Fibroblast of lung (primary cell): ENCODE measurements at regions not wholly inside any gene's neighbourhood (a gene's known extent, or its start where the extent isn't known, plus 50 kb on each side); places are given as distances from the start of the nearest gene placed in this dataset.

ENCODE experiments used
- DNase-seq, 2 donors: peaks; one replicate each; pipeline versions ENCODE4 v3.0.0 to v3.0.0-alpha.2; 2010; ENCODE audit warnings: low read depth in 2 of 2
- H2AFZ ChIP-seq: 2 replicates; pipeline ENCODE4 v1.5.1; 2012; ENCODE audit warnings: low read length, control low read depth, inconsistent platforms
- H3K27ac ChIP-seq: 2 replicates; pipeline ENCODE4 v1.5.1; 2011; ENCODE audit warnings: low read length, control low read depth; ENCODE audit not compliant: insufficient read depth
- H3K27me3 ChIP-seq: 2 replicates; pipeline ENCODE4 v1.5.1; 2011; ENCODE audit warnings: mild to moderate bottlenecking, low read length; ENCODE audit not compliant: control insufficient read depth, insufficient read depth
- H3K36me3 ChIP-seq: 2 replicates; pipeline ENCODE4 v1.5.1; 2011; ENCODE audit warnings: low read length; ENCODE audit not compliant: control insufficient read depth, insufficient read depth
- H3K4me1 ChIP-seq: 2 replicates; pipeline ENCODE4 v1.5.1; 2011; ENCODE audit warnings: low read length; ENCODE audit not compliant: control insufficient read depth, insufficient read depth; ENCODE audit errors: extremely low read depth
- H3K4me2 ChIP-seq: 2 replicates; pipeline ENCODE4 v1.5.1; 2011; ENCODE audit warnings: low read length, control low read depth; ENCODE audit not compliant: insufficient read depth; ENCODE audit errors: extremely low read depth
- H3K4me3 ChIP-seq, 4 experiments: fragments of 200-600 bp in 1 of 4; sonication (generic) in 1 of 4; replicated peaks in 1 of 4; 2 replicates each; pipeline ENCODE4 v1.5.1; 2011 to 2016; ENCODE audit warnings: low read length in 4 of 4, low read depth in 3 of 4, mild to moderate bottlenecking in 3 of 4, control low read depth in 2 of 4, inconsistent platforms in 1 of 4, mixed read lengths in 1 of 4; ENCODE audit not compliant: insufficient read depth in 1 of 4; ENCODE audit errors: control extremely low read depth in 1 of 4
- H3K79me2 ChIP-seq: 2 replicates; pipeline ENCODE4 v1.5.1; 2012; ENCODE audit warnings: mild to moderate bottlenecking, low read length, inconsistent platforms; ENCODE audit not compliant: control insufficient read depth, insufficient read depth
- H3K9ac ChIP-seq: 2 replicates; pipeline ENCODE4 v1.5.1; 2011; ENCODE audit warnings: mild to moderate bottlenecking, low read length, control low read depth; ENCODE audit not compliant: insufficient read depth
- H3K9me3 ChIP-seq: 2 replicates; pipeline ENCODE4 v1.5.1; 2012; ENCODE audit warnings: low read depth, low read length; ENCODE audit not compliant: control insufficient read depth, insufficient read depth
- H4K20me1 ChIP-seq: 2 replicates; pipeline ENCODE4 v1.5.1; 2011; ENCODE audit warnings: low read length; ENCODE audit not compliant: control insufficient read depth, insufficient read depth; ENCODE audit errors: extremely low read depth
- CTCF ChIP-seq, 2 donors: IDR thresholded peaks in 1 of 2; conservative IDR thresholded peaks in 1 of 2; 1 replicate in 1 of 2; 2 replicates in 1 of 2; pipeline ENCODE4 v1.5.1; 2011 to 2012; ENCODE audit warnings: low read length in 2 of 2, control low read depth in 1 of 2, inconsistent platforms in 1 of 2, low read depth in 1 of 2, mild to moderate bottlenecking in 1 of 2
- EZH2 ChIP-seq: IDR thresholded peaks from 2 replicates; pipeline ENCODE4 v1.5.1; 2012; ENCODE audit warnings: low read length, control low read depth, mild to moderate bottlenecking; ENCODE audit errors: missing control alignments

GRCh38 chr5:163772644-163773043 lies 267.2 kb downstream of the MAT2B start:
- H2AFZ ChIP-seq: no peak overlapping the region
- no peaks in the 10 kb centered on the region for H3K36me3 ChIP-seq
- H3K4me3 ChIP-seq: no peak overlapping the region
- H3K9me3 ChIP-seq: no peaks in the 10 kb centered on the region
- TF ChIP-seq CTCF (conservative IDR thresholded peaks at IDR 0.05 in 1 of 2, IDR thresholded peaks at IDR 0.05 in 1 of 2; ENCODE audit: low read depth in 1 of 2, low read length in 2 of 2) (no peak), EZH2 (no peak)
- H3K79me2 ChIP-seq: no peaks in the 10 kb centered on the region
- DNase-seq: no peak
- H4K20me1 ChIP-seq: no peaks in the 10 kb centered on the region
- no peak overlapping the region for H3K27ac ChIP-seq
- no peak overlapping the region for H3K4me2 ChIP-seq
- no peaks in the 10 kb centered on the region for H3K27me3 ChIP-seq
- H3K9ac ChIP-seq: no peak overlapping the region
- no peaks in the 10 kb centered on the region for H3K4me1 ChIP-seq

- Histone ChIP-seq H3K4me3 (no peak overlapping the region), H3K4me1 (no peaks in the 10 kb centered on the region), H3K27me3 (no peaks in the 10 kb centered on the region), H3K36me3 (no peaks in the 10 kb centered on the region), H4K20me1 (no peaks in the 10 kb centered on the region), H2AFZ (no peak overlapping the region), H3K4me2 (no peak overlapping the region), H3K27ac (no peak overlapping the region), H3K79me2 (no peaks in the 10 kb centered on the region), H3K9ac (no peak overlapping the region), H3K9me3 (no peaks in the 10 kb centered on the region)
- TF ChIP-seq EZH2: no peak
- no peak for DNase-seq
Measured at GRCh38 chr5:163773226-163773625, 267.8 kb downstream of the MAT2B start.

- Histone ChIP-seq H3K27me3 (no peaks in the 10 kb centered on the region), H3K9ac (no peak overlapping the region), H2AFZ (no peak overlapping the region), H3K9me3 (no peaks in the 10 kb centered on the region), H3K27ac (no peak overlapping the region), H4K20me1 (no peaks in the 10 kb centered on the region), H3K36me3 (no peaks in the 10 kb centered on the region), H3K4me2 (no peak overlapping the region), H3K4me3 (no peak overlapping the region), H3K4me1 (no peaks in the 10 kb centered on the region), H3K79me2 (no peaks in the 10 kb centered on the region)
- peak; percentile 46 to 49 for DNase-seq
- TF ChIP-seq CTCF (conservative IDR thresholded peaks at IDR 0.05 in 1 of 2, IDR thresholded peaks at IDR 0.05 in 1 of 2; ENCODE audit: low read depth in 1 of 2, low read length in 2 of 2) (no peak), EZH2 (no peak)
Measured at GRCh38 chr5:163789870-163790269, 284.5 kb downstream of the MAT2B start.
